HEK293T (cell line): ENCODE measurements at regions not wholly inside any gene's neighbourhood (a gene's known extent, or its start where the extent isn't known, plus 50 kb on each side); places are given as distances from the start of the nearest gene placed in this dataset.
"Not testable (repeated sequence)": the region's sequence is repeated elsewhere in the genome, so short reads cannot be mapped to it uniquely, and the experiment has no call there.

Experiments
- FOXA1 ChIP-seq: fragments of 450-650 bp; IDR thresholded peaks from 2 replicates; pipeline ENCODE4 v1.6.1; 2016; ENCODE audit warnings: mild to moderate bottlenecking
- FOXK2 ChIP-seq: fragments of 450-650 bp; IDR thresholded peaks from 2 replicates; pipeline ENCODE4 v1.6.1; 2016; ENCODE audit warnings: mild to moderate bottlenecking
- FOXM1 ChIP-seq: fragments of 450-650 bp; IDR thresholded peaks from 2 replicates; pipeline ENCODE4 v1.6.1; 2017; ENCODE audit warnings: mild to moderate bottlenecking, borderline replicate concordance
- LEF1 ChIP-seq: fragments of 450-650 bp; IDR thresholded peaks from 2 replicates; pipeline ENCODE4 v1.6.1; 2017; ENCODE audit warnings: mild to moderate bottlenecking, borderline replicate concordance
- NFRKB ChIP-seq: fragments of 450-650 bp; IDR thresholded peaks from 2 replicates; pipeline ENCODE4 v1.6.1; 2016; ENCODE audit warnings: mild to moderate bottlenecking, moderate library complexity
- SP1 ChIP-seq: fragments of 450-650 bp; IDR thresholded peaks from 2 replicates; pipeline ENCODE4 v1.6.1; 2017
- SUZ12 ChIP-seq: fragments of 450-650 bp; IDR thresholded peaks from 2 replicates; pipeline ENCODE4 v1.6.1; 2016; ENCODE audit warnings: mild to moderate bottlenecking
- TF ChIP-seq, protein P1 (sequence below): fragments of 450-650 bp; IDR thresholded peaks from 2 replicates; pipeline ENCODE4 v1.6.1; 2016

DNA sequence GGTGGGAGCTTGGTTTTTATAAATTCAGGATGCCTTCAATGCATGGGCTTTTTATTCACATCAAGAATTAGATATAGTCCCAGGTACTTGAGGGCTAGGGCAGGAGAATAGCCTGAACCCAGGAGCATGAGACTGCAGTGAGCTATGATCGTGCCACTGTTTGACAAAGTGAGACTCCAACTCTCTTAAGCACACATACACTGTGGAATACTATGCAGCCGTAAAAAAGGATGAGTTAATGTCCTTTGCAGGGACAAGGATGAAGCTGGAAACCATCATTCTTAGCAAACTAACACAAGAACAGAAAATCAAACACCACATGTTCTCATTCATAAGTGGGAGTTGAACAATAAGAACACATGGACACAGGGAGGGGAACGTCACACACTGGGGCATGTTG, 470.0 kb downstream of the SETD4 start:
- not testable (repeated sequence) for TF ChIP-seq SUZ12, NFRKB, SP1, FOXM1, FOXA1, FOXK2, LEF1
- TF ChIP-seq, protein P1, sequence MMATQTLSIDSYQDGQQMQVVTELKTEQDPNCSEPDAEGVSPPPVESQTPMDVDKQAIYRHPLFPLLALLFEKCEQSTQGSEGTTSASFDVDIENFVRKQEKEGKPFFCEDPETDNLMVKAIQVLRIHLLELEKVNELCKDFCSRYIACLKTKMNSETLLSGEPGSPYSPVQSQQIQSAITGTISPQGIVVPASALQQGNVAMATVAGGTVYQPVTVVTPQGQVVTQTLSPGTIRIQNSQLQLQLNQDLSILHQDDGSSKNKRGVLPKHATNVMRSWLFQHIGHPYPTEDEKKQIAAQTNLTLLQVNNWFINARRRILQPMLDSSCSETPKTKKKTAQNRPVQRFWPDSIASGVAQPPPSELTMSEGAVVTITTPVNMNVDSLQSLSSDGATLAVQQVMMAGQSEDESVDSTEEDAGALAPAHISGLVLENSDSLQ, result not testable (repeated sequence)
